ENCODE measurements at regions not wholly inside any gene's neighbourhood (a gene's known extent, or its start where the extent isn't known, plus 50 kb on each side); places are given as distances from the start of the nearest gene placed in this dataset.

DNA sequence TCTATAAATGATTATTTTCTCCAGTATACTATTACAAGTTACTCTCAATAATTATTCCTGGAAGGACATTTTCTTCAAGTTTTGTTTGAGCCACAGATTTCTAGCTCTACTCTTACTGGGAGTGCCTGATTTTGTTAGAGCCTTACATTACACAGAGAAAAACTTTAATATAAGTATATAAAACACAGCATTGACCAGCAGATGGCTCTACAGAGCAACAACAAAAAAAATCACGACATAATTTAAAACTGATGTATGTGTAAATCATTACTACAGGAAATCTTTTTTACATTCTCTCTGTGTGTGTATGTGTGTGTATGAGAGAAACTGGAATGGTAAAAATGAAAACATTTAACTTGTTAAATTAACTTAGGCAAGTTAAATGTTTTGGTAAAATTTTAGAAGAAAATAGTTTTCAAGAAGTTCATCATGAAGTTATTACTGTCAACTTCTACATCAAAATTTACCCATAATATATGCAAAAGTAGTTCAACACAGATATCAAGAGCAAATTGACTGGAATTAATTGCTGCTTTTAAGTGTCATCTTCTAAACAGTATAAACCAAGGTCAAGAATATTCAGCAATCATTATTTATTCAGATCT, 103.3 kb downstream of the MDH1 start:
- peak; percentile 54 for DNase-seq (ENCODE audit: low read depth)
- H3K4me3 ChIP-seq (ENCODE audit: low read depth, low read length): no peak overlapping the region
- TF ChIP-seq, protein P1, sequence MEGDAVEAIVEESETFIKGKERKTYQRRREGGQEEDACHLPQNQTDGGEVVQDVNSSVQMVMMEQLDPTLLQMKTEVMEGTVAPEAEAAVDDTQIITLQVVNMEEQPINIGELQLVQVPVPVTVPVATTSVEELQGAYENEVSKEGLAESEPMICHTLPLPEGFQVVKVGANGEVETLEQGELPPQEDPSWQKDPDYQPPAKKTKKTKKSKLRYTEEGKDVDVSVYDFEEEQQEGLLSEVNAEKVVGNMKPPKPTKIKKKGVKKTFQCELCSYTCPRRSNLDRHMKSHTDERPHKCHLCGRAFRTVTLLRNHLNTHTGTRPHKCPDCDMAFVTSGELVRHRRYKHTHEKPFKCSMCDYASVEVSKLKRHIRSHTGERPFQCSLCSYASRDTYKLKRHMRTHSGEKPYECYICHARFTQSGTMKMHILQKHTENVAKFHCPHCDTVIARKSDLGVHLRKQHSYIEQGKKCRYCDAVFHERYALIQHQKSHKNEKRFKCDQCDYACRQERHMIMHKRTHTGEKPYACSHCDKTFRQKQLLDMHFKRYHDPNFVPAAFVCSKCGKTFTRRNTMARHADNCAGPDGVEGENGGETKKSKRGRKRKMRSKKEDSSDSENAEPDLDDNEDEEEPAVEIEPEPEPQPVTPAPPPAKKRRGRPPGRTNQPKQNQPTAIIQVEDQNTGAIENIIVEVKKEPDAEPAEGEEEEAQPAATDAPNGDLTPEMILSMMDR (IDR thresholded peaks at IDR 0.05; ENCODE audit: insufficient read depth, low read depth, low read length, missing control alignments): peak; percentile 32

DNA sequence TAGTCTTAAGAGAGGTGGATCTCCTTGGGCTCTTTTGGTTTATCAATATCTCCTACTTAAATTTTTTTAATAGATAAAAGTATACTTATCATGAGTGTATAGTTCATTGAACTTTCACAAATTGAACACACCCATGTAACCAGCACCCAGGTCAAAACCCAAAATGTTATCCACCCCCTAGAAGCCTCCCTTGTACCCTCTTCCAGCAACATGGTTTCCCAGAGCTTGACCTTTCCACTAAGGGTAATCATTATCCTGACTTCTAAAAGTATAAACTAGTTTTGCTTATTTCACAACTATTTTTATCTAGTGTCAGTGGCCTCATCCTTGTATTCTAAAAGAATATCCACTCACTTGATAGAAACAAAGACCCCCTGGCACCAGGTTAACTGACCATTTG, 106.8 kb downstream of the MDH1 start:
- DNase-seq (ENCODE audit: low read depth): no peak
- H3K4me3 ChIP-seq (ENCODE audit: low read depth, low read length): no peak overlapping the region
- TF ChIP-seq, protein P1 (IDR thresholded peaks at IDR 0.05; ENCODE audit: insufficient read depth, low read depth, low read length, missing control alignments): no peak

DNA sequence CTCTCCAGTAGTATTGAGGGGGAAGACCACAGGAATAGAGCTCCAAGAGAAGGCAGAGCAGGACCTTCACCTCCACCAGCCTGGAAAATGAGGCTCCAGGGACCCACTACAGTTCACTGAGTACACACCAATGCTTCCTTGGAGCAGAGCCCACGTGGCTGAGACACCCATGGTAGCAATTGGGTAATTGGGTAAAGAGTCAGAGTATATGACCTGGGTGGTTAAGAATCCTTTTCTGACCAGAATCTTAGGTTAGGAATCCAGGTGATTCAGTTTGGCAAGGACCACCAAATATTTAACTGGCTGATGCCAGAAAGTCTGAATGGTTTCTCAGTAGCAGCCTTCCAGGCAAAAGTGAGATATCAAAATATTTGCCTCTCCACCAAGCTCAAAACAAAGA, 107.7 kb downstream of the MDH1 start:
- TF ChIP-seq, protein P1 (IDR thresholded peaks at IDR 0.05; ENCODE audit: insufficient read depth, low read depth, low read length, missing control alignments): no peak
- no peak for DNase-seq (ENCODE audit: low read depth)
- no peak overlapping the region for H3K4me3 ChIP-seq (ENCODE audit: low read depth, low read length)

DNA sequence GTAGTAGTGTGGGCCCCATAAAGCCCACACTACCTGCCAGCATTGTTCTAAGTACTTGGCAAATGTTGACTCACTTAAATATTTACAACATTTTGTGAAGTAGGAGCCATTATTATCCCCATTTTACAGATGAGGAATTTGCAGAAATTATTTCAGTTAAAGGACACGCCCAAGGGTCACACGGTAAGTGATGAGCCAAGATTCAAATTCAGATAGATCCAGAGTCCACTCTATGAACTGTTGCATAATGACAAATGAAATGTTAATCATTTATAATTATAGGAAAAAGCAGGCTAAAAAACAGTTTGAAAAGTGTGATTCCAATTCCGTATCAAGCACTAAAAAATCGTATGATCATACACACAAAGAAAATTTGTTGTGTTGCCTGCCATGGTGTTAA, 108.4 kb downstream of the MDH1 start:
- TF ChIP-seq, protein P1 (IDR thresholded peaks at IDR 0.05; ENCODE audit: insufficient read depth, low read depth, low read length, missing control alignments): no peak
- DNase-seq (ENCODE audit: low read depth): no peak
- H3K4me3 ChIP-seq (ENCODE audit: low read depth, low read length): no peak overlapping the region

DNA sequence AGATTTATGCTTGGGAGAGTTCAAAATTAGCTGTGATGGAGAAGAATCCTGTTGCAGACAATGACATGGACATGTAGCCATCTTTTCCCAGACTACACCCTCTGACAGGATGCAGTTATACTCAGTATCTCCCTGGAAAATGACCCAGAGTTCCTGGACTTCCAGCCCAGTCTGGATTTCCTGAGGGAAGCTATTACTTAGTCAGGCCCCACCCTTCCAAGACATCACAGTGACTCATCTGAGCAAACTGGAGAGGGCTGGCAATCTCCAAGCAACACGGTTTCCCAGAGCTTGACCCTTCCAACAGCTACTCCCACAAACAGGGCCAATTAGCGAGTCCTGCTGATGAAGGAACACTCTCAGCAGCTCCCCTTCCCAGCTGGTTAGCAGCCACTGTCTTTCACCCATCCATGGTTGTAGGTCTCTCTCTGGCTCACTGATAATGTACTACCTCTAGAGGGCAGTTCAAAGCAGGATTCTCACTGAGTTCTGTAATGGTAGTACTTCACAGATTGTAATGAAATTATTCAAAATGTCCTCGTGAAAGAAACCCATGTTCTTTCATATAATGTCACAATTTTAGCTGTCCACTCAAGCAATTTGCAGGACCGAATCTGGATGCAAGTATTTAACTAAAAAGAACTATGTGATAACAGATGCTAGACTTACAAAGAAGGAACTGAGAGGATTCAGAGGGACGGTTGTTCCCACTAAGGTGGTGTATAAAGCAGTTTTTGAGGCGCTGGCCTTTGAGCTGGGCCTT, 110.2 kb downstream of the MDH1 start:
- TF ChIP-seq, protein P1 (IDR thresholded peaks at IDR 0.05; ENCODE audit: insufficient read depth, low read depth, low read length, missing control alignments): peak; percentile 54
- DNase-seq (ENCODE audit: low read depth): peak; percentile 55
- no peak overlapping the region for H3K4me3 ChIP-seq (ENCODE audit: low read depth, low read length)

DNA sequence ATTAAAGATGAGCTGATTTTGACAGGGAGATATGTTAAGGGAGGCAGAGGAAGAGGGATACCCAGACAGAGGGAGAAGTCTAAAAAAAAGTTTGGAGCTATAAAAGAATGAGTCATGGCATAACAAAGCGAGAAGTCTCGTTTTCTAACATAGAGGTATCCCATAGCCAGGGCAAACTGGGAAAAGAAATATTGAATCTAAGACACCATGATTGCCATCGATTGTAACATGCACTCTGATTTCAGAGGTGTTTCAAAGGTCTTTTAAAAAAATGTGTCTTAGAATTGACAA, 110.7 kb downstream of the MDH1 start:
- TF ChIP-seq, protein P1 (IDR thresholded peaks at IDR 0.05; ENCODE audit: insufficient read depth, low read depth, low read length, missing control alignments): no peak
- no peak for DNase-seq (ENCODE audit: low read depth)
- no peak overlapping the region for H3K4me3 ChIP-seq (ENCODE audit: low read depth, low read length)

DNA sequence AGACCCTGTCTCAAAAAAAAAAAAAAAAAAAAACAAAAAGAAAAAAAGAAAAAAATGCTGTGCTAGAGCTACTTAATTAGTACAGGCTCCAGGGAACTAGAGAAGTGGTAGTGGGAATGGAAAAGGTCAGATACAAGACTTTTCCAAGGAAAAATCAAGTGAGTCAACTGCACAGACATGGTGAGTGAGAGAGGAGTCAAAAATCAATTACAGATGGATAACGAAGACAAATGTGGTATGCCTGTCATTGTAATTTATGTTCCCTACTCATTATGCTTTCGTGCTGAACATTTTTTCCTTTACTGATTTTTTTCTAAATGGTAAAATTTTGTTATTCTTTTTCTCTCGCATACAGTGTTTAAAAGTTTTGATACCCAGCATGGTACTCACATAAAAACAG, 111.5 kb downstream of the MDH1 start:
- no peak overlapping the region for H3K4me3 ChIP-seq (ENCODE audit: low read depth, low read length)
- TF ChIP-seq, protein P1 (IDR thresholded peaks at IDR 0.05; ENCODE audit: insufficient read depth, low read depth, low read length, missing control alignments): no peak
- DNase-seq (ENCODE audit: low read depth): no peak
